ENCODE measurements at regions not wholly inside any gene's neighbourhood (a gene's known extent, or its start where the extent isn't known, plus 50 kb on each side); places are given as distances from the start of the nearest gene placed in this dataset.
"Not testable (repeated sequence)": the region's sequence is repeated elsewhere in the genome, so short reads cannot be mapped to it uniquely, and the experiment has no call there.

GRCh38 chr22:49470741-49471503, 356.8 kb downstream of the BRD1 start:
- DNase-seq, result no peak

- no peak for DNase-seq
These were observed 357.6 kb downstream of the BRD1 start for GRCh38 chr22:49469896-49470740.

GRCh38 chr22:49468487-49469198, 359.0 kb downstream of the BRD1 start:
- no peak for DNase-seq

GRCh38 chr22:49466878-49467595, 360.6 kb downstream of the BRD1 start:
- no peak for DNase-seq

GRCh38 chr22:49464037-49464436, 363.6 kb downstream of the BRD1 start:
- no peak for DNase-seq

- DNase-seq, result no peak
These were observed 364.9 kb downstream of the BRD1 start for GRCh38 chr22:49462795-49463194.

- DNase-seq, result no peak
These were observed 365.4 kb downstream of the BRD1 start for GRCh38 chr22:49462291-49462690.

- DNase-seq, result no peak
These were observed 366.0 kb downstream of the BRD1 start for GRCh38 chr22:49461674-49462073.

- no peak for DNase-seq
These were observed 366.9 kb downstream of the BRD1 start for GRCh38 chr22:49460592-49461281.

- DNase-seq, result no peak
These were observed 367.6 kb downstream of the BRD1 start for GRCh38 chr22:49460091-49460490.

GRCh38 chr22:49458708-49459099, 369.0 kb downstream of the BRD1 start:
- DNase-seq, result no peak

- no peak for DNase-seq
These were observed 369.5 kb downstream of the BRD1 start for GRCh38 chr22:49457946-49458707.

- DNase-seq, result no peak
These were observed 370.5 kb downstream of the BRD1 start for GRCh38 chr22:49457146-49457545.

GRCh38 chr22:49455595-49455994, 372.1 kb downstream of the BRD1 start:
- DNase-seq, result no peak

GRCh38 chr22:49454726-49455125, 372.9 kb downstream of the BRD1 start:
- no peak for DNase-seq

- DNase-seq, result no peak
These were observed 373.9 kb downstream of the BRD1 start for GRCh38 chr22:49453771-49454170.

GRCh38 chr22:49453019-49453418, 374.7 kb downstream of the BRD1 start:
- DNase-seq, result not testable (repeated sequence)

- no peak for DNase-seq
These were observed 375.2 kb downstream of the BRD1 start for GRCh38 chr22:49452362-49452946.

- DNase-seq, result no peak
These were observed 376.4 kb downstream of the BRD1 start for GRCh38 chr22:49451070-49451840.

- no peak for DNase-seq
These were observed 377.2 kb downstream of the BRD1 start for GRCh38 chr22:49450498-49450897.
